Cardiac muscle cell (in vitro differentiated cells and primary cell): ENCODE measurements at regions not wholly inside any gene's neighbourhood (a gene's known extent, or its start where the extent isn't known, plus 50 kb on each side); places are given as distances from the start of the nearest gene placed in this dataset.
"Not testable (repeated sequence)": the region's sequence is repeated elsewhere in the genome, so short reads cannot be mapped to it uniquely, and the experiment has no call there.

Experiments
- DNase-seq, 2 donors: peaks; one replicate each; pipeline versions ENCODE4 v3.0.0 to v3.0.0-alpha.2; 2010 to 2017; ENCODE audit warnings: low read depth in 1 of 2, low spot score in 1 of 2
- H3K27ac ChIP-seq: fragments of 200-600 bp; sonication (generic); 2 replicates; pipeline ENCODE4 v1.5.1; 2016
- H3K27me3 ChIP-seq: fragments of 200-600 bp; sonication (generic); 2 replicates; pipeline ENCODE4 v1.6.0; 2016; ENCODE audit warnings: control low read depth
- H3K36me3 ChIP-seq: fragments of 200-600 bp; sonication (generic); 2 replicates; pipeline ENCODE4 v1.5.1; 2016; ENCODE audit warnings: control low read depth
- H3K4me1 ChIP-seq: fragments of 200-600 bp; sonication (generic); 2 replicates; pipeline ENCODE4 v1.8.1; 2017; ENCODE audit warnings: low read depth, mild to moderate bottlenecking, mixed run types
- H3K4me3 ChIP-seq: fragments of 200-600 bp; sonication (generic); 2 replicates; pipeline ENCODE4 v1.5.1; 2016; ENCODE audit warnings: mild to moderate bottlenecking
- H3K9me3 ChIP-seq: fragments of 200-600 bp; sonication (generic); 2 replicates; pipeline ENCODE4 v1.5.1; 2017; ENCODE audit warnings: low read depth, mild to moderate bottlenecking, control low read depth
- CTCF ChIP-seq: IDR thresholded peaks from 2 replicates; pipeline ENCODE4 v1.5.1; 2012; ENCODE audit warnings: low read depth, mild to moderate bottlenecking, low read length

- Histone ChIP-seq H3K27me3 (no peaks in the 10 kb centered on the region), H3K9me3 (no peaks in the 10 kb centered on the region), H3K36me3 (no peaks in the 10 kb centered on the region), H3K27ac (no peak overlapping the region), H3K4me3 (no peak overlapping the region), H3K4me1 (peaks cover 12% of the 10 kb centered on the region)
- no peak for TF ChIP-seq CTCF
- DNase-seq, result no peak
These were observed 51.0 kb upstream of the IRX5 start for GRCh38 chr16:54879681-54880080.

- H3K4me1 ChIP-seq, result peaks cover 12% of the 10 kb centered on the region
- H3K36me3 ChIP-seq, result no peaks in the 10 kb centered on the region
- H3K27ac ChIP-seq, result no peak overlapping the region
- no peaks in the 10 kb centered on the region for H3K27me3 ChIP-seq
- no peak overlapping the region for H3K4me3 ChIP-seq
- DNase-seq, result no peak
- no peak for TF ChIP-seq CTCF
- H3K9me3 ChIP-seq, result no peaks in the 10 kb centered on the region
These were observed 52.4 kb upstream of the IRX5 start for GRCh38 chr16:54878301-54878700.

DNA sequence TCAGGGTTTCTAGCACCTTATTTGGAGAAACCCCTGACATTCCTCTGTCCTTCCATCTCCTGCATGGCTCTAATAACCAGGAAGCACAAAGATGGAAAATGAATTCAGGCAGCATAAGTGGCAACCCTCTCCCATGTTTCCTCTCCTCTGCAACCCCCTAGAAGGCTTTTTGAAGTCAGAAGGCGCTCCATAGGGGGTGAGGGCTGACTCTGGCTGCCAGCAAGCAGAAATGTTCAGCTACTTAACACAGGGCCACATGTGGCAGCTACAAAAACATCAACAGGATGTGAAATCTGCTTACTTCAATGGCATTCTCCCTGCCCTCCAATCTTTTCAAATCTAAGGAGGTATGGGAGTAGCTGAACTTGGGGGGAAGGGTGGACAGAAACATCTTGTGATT, 55.2 kb upstream of the IRX5 start:
- no peak for DNase-seq
- Histone ChIP-seq H3K4me3 (no peak overlapping the region), H3K27me3 (no peaks in the 10 kb centered on the region), H3K4me1 (peaks cover 12% of the 10 kb centered on the region), H3K36me3 (no peaks in the 10 kb centered on the region), H3K27ac (no peak overlapping the region), H3K9me3 (no peaks in the 10 kb centered on the region)
- TF ChIP-seq CTCF, result no peak

- H3K9me3 ChIP-seq, H3K27ac ChIP-seq, H3K27me3 ChIP-seq, H3K4me3 ChIP-seq, DNase-seq, H3K36me3 ChIP-seq: not testable (repeated sequence)
- H3K4me1 ChIP-seq, result peaks cover 12% of the 10 kb centered on the region
These were observed 56.8 kb upstream of the IRX5 start for GRCh38 chr16:54873716-54874373.

DNA sequence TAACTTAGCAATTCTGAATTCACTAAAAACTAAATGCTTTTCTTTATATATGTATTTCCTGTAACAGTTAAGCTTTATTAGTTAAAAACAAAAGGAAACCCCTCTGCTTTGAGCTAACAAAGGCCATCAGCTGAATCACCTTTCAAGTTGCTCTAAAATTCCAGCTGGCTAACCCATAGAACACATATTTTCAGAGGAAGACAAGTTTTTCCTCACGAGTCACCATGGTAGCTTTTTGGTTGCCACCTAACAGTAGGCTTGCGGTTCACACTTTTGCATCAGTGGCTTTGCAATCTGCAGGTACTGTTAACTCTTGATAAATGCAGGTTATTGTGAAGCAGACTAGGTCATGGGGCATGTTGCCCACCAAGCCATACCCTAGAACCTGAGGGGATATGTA, 57.6 kb upstream of the IRX5 start:
- H3K27me3 ChIP-seq, result no peaks in the 10 kb centered on the region
- TF ChIP-seq CTCF, result no peak
- no peak overlapping the region for H3K27ac ChIP-seq
- DNase-seq, result no peak
- no peaks in the 10 kb centered on the region for H3K36me3 ChIP-seq
- H3K4me3 ChIP-seq, result no peak overlapping the region
- H3K9me3 ChIP-seq, result no peaks in the 10 kb centered on the region
- H3K4me1 ChIP-seq, result peaks cover 12% of the 10 kb centered on the region

GRCh38 chr16:54870151-54870550, 60.5 kb upstream of the IRX5 start:
- H3K36me3 ChIP-seq, result no peaks in the 10 kb centered on the region
- no peak for DNase-seq
- no peaks in the 10 kb centered on the region for H3K9me3 ChIP-seq
- H3K27ac ChIP-seq, result no peak overlapping the region
- H3K4me3 ChIP-seq, result no peak overlapping the region
- H3K27me3 ChIP-seq, result no peaks in the 10 kb centered on the region
- H3K4me1 ChIP-seq, result peaks cover 3% of the 10 kb centered on the region
- TF ChIP-seq CTCF, result no peak
